ENCODE measurements at regions not wholly inside any gene's neighbourhood (a gene's known extent, or its start where the extent isn't known, plus 50 kb on each side); places are given as distances from the start of the nearest gene placed in this dataset.

- no peak for DNase-seq (ENCODE audit: low read depth in 1 of 2, low spot score in 2 of 2)
- peak in 1 of 2 experiments; percentile 36; a peak in 2 of 4 replicates for TF ChIP-seq RAD21 (IDR thresholded peaks at IDR 0.05 in 1 of 2, conservative IDR thresholded peaks at IDR 0.05 in 1 of 2; ENCODE audit: low read depth in 2 of 2, low read length in 2 of 2)
- no peak for TF ChIP-seq SUZ12 (IDR thresholded peaks at IDR 0.05; ENCODE audit: low read length)
- TF ChIP-seq CTCF (IDR thresholded peaks at IDR 0.05; ENCODE audit: control extremely low read depth in 1 of 3, insufficient read depth in 1 of 3, low read depth in 1 of 3, low read length in 3 of 3), result peak; percentile 9 to 35 (median 24); a peak in 2 of 4 replicates
These were observed 200.3 kb downstream of the CYLD start for GRCh38 chr16:50942143-50942542.

More at GRCh38 chr16:50942143-50942542, 200.3 kb downstream of the CYLD start:
- H3K79me1 ChIP-seq (ENCODE audit: low read depth, low read length), result no peaks in the 10 kb centered on the region
- no peak overlapping the region for H3K27ac ChIP-seq (ENCODE audit: low read depth, low read length)
- no peaks in the 10 kb centered on the region for H3K23me2 ChIP-seq (ENCODE audit: low read depth, low read length)
- no peak overlapping the region for H3K4me3 ChIP-seq (ENCODE audit: extremely low read depth in 1 of 4, insufficient read depth in 2 of 4, low read depth in 3 of 4, low read length in 4 of 4)
- no peak overlapping the region for H3K18ac ChIP-seq (ENCODE audit: extremely low read depth, low read length)
- H3K9me3 ChIP-seq (ENCODE audit: insufficient read depth in 2 of 2, low read depth in 1 of 2, low read length in 1 of 2), result no peaks in the 10 kb centered on the region
- POLR2A ChIA-PET (ENCODE audit: partially characterized antibody), result no interaction called here
- no peak overlapping the region; the same call in 1 of the 2 replicates for H4K8ac ChIP-seq (ENCODE audit: extremely low read depth, insufficient read depth, low read length)
- no peak overlapping the region for H2BK15ac ChIP-seq (ENCODE audit: low read length)
- no peaks in the 10 kb centered on the region for H3K4me1 ChIP-seq (replicated peaks in 1 of 4; ENCODE audit: control insufficient read depth in 3 of 4, insufficient read depth in 4 of 4, low read length in 3 of 4)
- no peak overlapping the region for H2AFZ ChIP-seq (ENCODE audit: low read length)
- H3K56ac ChIP-seq (replicated peaks; ENCODE audit: insufficient read length, low read depth, low read length), result no peak overlapping the region
- no peak overlapping the region for H2BK120ac ChIP-seq (replicated peaks; ENCODE audit: low read depth, low read length)
- no peak overlapping the region for H2AK5ac ChIP-seq (ENCODE audit: low read depth, low read length)
- H3K14ac ChIP-seq (ENCODE audit: insufficient read length), result no peak overlapping the region
- H3K36me3 ChIP-seq (ENCODE audit: control insufficient read depth in 2 of 4, insufficient read depth in 4 of 4, low read length in 3 of 4), result no peaks in the 10 kb centered on the region
- H3K9ac ChIP-seq (replicated peaks in 1 of 4; ENCODE audit: extremely low read depth in 1 of 4, low read depth in 3 of 4, low read length in 3 of 4), result no peak overlapping the region
- no peak overlapping the region for H3K4me2 ChIP-seq (ENCODE audit: insufficient read depth in 1 of 2, low read depth in 2 of 2, low read length in 2 of 2)
- CTCF ChIA-PET (ENCODE audit: partially characterized antibody), result interaction anchor here (0.8 to 1.9 kb wide), 8 partner anchors 10 to 106 kb away, joined by 3 to 5 read pairs (median 3); no protein-coding TSS in a partner anchor
- no peaks in the 10 kb centered on the region for H3K27me3 ChIP-seq (replicated peaks in 1 of 4; ENCODE audit: control insufficient read depth in 3 of 4, extremely low read depth in 1 of 4, insufficient read depth in 3 of 4, low read length in 3 of 4)
- H4K20me1 ChIP-seq (replicated peaks in 1 of 2; ENCODE audit: control insufficient read depth in 1 of 2, insufficient read depth in 2 of 2, low read length in 2 of 2), result no peaks in the 10 kb centered on the region
- FAIRE-seq, result no peak
- H3K23ac ChIP-seq (ENCODE audit: insufficient read length), result no peak overlapping the region
- H2BK12ac ChIP-seq (ENCODE audit: low read depth, low read length), result no peak overlapping the region
- H2BK5ac ChIP-seq (ENCODE audit: low read depth, low read length), result no peak overlapping the region
- 93% methylated on average over 2 of the region's 3 CpGs; no CpG with 5 or more reads in 1 of the 2 experiments for WGBS, 2 experiments (ENCODE audit: extremely low coverage in 1 of 2, insufficient coverage in 1 of 2, insufficient read length in 1 of 2, insufficient replicate concordance in 2 of 2, low coverage in 1 of 2, low lambda C conversion rate in 2 of 2, missing lambda C conversion rate in 1 of 2)
- no peak overlapping the region for H2BK20ac ChIP-seq (ENCODE audit: low read length)
- H3K79me2 ChIP-seq (ENCODE audit: control insufficient read depth in 1 of 2, insufficient read depth in 2 of 2, low read length in 2 of 2), result no peaks in the 10 kb centered on the region
- H4K91ac ChIP-seq (replicated peaks; ENCODE audit: insufficient read length, low read length), result no peak overlapping the region
- no peak overlapping the region for H4K5ac ChIP-seq (ENCODE audit: insufficient read length, low read depth, low read length)
- no peak overlapping the region for H3K4ac ChIP-seq (replicated peaks; ENCODE audit: insufficient read length, low read depth, low read length)
